A673 (cell line): ENCODE measurements at regions not wholly inside any gene's neighbourhood (a gene's known extent, or its start where the extent isn't known, plus 50 kb on each side); places are given as distances from the start of the nearest gene placed in this dataset.

Experiments
- CTCF ChIP-seq: fragments of 300-800, 200-600 bp; sonication (generic); conservative IDR thresholded peaks from 2 replicates; pipeline ENCODE4 v1.5.1; 2017; ENCODE audit warnings: low read depth, mild to moderate bottlenecking, antibody characterized with exemption, low read length, moderate library complexity, mixed read lengths
- EZH2 ChIP-seq: fragments of 200-600 bp; sonication (generic); IDR thresholded peaks from 2 replicates; pipeline ENCODE4 v1.6.1; 2017; ENCODE audit warnings: borderline replicate concordance, low read depth, mild to moderate bottlenecking, mixed read lengths, antibody characterized with exemption, low read length; ENCODE audit not compliant: poor library complexity, severe bottlenecking

- no peak for TF ChIP-seq CTCF
- no peak for TF ChIP-seq EZH2
These were observed 246.6 kb upstream of the IRS2 start for GRCh38 chr13:110032969-110033368.
